Neural crest cell (in vitro differentiated cells): ENCODE measurements at regions not wholly inside any gene's neighbourhood (a gene's known extent, or its start where the extent isn't known, plus 50 kb on each side); places are given as distances from the start of the nearest gene placed in this dataset.

Experiments used
- DNase-seq: peaks from one replicate; pipeline ENCODE4 v3.0.0; 2021; ENCODE audit warnings: low read depth, mixed read lengths, low spot score
- H3K27ac Mint-ChIP-seq: one replicate; pipeline ENCODE4 v1.8.0; 2021; ENCODE audit warnings: mild to moderate bottlenecking, mixed read lengths; ENCODE audit not compliant: unreplicated experiment
- H3K27me3 Mint-ChIP-seq: 2 replicates; pipeline ENCODE4 v1.8.0; 2021; ENCODE audit warnings: low read depth, mild to moderate bottlenecking, mixed read lengths
- H3K36me3 Mint-ChIP-seq: 2 replicates; pipeline ENCODE4 v1.8.0; 2021; ENCODE audit warnings: low read depth, mild to moderate bottlenecking, mixed read lengths
- H3K4me1 Mint-ChIP-seq: 2 replicates; pipeline ENCODE4 v1.8.0; 2021; ENCODE audit warnings: mixed read lengths
- H3K4me3 Mint-ChIP-seq: one replicate; pipeline ENCODE4 v1.8.0; 2021; ENCODE audit warnings: mild to moderate bottlenecking, mixed read lengths
- H3K9me3 Mint-ChIP-seq: 2 replicates; pipeline ENCODE4 v1.8.0; 2021; ENCODE audit warnings: mixed read lengths
- TF ChIP-seq, protein P1 (sequence below): fragments of 200-600 bp; sonication (generic); conservative IDR thresholded peaks from 2 replicates; pipeline ENCODE4 v1.5.0; 2021; ENCODE audit warnings: antibody characterized with exemption, mild to moderate bottlenecking

DNA sequence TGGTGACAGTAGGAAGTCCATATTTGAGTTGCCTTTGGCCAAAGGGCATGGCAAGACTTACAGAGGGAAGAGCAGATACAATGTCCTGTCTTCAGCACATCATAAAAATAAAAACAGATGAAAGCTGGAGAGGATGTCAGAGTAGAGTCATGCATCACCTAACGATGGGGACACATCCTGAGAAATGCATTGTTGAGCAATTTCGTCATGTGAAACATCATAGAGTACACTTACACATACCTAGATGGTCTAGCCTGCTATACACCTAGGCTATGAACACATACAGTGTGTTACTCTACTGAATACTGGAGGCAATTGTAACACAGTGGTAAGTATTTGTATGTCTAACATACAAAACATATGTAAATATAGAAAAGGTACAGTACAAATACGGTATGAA is 75.6 kb downstream of the VEGFA start:
- DNase-seq: no peak
- H3K27me3 Mint-ChIP-seq: no peaks in the 10 kb centered on the region
- no peaks in the 10 kb centered on the region for H3K9me3 Mint-ChIP-seq
- H3K4me3 Mint-ChIP-seq: no peak overlapping the region
- H3K4me1 Mint-ChIP-seq: peaks cover 22% of the 10 kb centered on the region
- no peaks in the 10 kb centered on the region for H3K36me3 Mint-ChIP-seq
- TF ChIP-seq, protein P1, sequence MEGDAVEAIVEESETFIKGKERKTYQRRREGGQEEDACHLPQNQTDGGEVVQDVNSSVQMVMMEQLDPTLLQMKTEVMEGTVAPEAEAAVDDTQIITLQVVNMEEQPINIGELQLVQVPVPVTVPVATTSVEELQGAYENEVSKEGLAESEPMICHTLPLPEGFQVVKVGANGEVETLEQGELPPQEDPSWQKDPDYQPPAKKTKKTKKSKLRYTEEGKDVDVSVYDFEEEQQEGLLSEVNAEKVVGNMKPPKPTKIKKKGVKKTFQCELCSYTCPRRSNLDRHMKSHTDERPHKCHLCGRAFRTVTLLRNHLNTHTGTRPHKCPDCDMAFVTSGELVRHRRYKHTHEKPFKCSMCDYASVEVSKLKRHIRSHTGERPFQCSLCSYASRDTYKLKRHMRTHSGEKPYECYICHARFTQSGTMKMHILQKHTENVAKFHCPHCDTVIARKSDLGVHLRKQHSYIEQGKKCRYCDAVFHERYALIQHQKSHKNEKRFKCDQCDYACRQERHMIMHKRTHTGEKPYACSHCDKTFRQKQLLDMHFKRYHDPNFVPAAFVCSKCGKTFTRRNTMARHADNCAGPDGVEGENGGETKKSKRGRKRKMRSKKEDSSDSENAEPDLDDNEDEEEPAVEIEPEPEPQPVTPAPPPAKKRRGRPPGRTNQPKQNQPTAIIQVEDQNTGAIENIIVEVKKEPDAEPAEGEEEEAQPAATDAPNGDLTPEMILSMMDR: no peak
- H3K27ac Mint-ChIP-seq: no peak overlapping the region

DNA sequence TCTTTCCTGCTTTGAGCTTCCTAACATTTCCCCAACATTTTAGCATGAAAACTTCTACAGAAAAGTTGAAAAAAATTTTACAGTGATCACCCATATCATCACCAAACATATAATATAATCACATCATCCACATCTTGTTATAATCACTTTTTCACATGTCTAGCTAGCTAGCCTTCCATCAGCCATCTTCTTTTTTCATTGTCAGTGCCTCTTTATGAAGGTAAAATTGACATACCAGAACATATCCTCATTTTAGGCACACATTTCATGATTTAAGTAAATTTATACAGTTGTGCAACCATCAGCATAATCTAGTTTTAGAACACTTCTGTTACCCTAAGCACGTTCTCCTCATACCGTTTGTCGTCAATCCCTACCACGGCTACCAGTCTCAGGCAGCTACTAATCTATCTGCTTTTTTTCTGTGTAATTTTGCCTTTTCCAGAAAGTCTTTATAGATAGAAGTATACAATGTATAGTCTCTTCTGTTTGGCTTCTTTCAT is 73.7 kb downstream of the VEGFA start:
- Mint-ChIP-seq H3K4me1 (peaks cover 12% of the 10 kb centered on the region), H3K27me3 (no peaks in the 10 kb centered on the region), H3K36me3 (no peaks in the 10 kb centered on the region), H3K27ac (no peak overlapping the region), H3K4me3 (no peak overlapping the region), H3K9me3 (no peaks in the 10 kb centered on the region)
- DNase-seq: no peak
- TF ChIP-seq, protein P1: no peak

DNA sequence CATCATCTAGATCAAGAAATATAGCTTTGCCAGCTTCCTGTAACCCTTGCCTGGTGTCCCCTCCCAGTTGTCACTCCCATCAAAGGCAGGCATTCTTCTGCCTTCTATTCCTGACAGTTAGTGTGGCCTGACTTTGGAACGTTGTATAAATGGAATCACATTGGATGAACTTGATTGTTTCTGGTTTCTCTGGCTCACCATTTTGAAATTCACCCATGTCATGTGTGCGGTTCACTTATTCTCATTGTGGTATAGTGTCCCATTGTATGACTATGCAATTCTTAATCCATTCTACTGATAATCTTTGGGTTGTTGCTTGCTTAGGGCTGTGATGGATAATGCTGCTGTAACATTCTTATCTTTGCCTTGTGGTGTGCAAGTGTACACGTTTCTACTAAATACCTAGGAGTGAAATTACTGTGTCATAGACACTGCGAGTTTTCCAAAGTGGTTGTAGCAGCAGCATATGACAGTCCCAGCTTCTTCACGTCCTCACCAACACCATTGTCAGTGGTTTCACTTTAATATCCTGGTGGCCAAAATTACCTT is 73.2 kb downstream of the VEGFA start:
- peaks cover 15% of the 10 kb centered on the region for H3K4me1 Mint-ChIP-seq
- no peaks in the 10 kb centered on the region for H3K9me3 Mint-ChIP-seq
- TF ChIP-seq, protein P1: no peak
- H3K27me3 Mint-ChIP-seq: no peaks in the 10 kb centered on the region
- no peaks in the 10 kb centered on the region for H3K36me3 Mint-ChIP-seq
- no peak overlapping the region for H3K4me3 Mint-ChIP-seq
- H3K27ac Mint-ChIP-seq: no peak overlapping the region
- DNase-seq: no peak

DNA sequence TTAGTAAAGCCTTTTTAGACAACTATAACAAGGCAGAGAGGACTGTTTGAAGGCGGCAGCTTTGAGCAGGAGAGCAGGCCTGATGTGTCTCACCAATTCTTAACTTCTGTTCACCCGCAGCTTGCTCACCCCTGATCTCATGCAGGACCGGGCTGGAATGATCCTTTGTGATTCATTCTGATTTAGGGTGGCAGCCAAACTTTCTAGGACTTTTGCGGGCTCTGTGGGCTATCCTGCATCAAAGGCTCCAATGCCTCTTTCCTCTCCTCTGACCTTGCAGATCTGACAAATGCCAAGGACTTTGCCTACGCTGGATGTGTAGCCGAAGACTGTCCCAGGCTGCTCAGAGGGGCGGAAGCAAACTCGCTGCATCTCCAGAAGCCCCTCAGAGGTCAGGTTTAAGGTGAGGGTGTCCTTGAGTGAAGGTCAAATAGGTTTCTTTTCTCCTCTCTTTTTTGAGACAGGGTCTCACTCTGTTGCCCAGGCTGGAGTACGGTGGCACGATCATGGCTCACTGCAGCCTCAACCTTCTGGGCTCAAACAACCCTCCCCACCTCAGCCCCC is 72.3 kb downstream of the VEGFA start:
- Mint-ChIP-seq H3K36me3 (no peaks in the 10 kb centered on the region), H3K4me1 (peaks cover 18% of the 10 kb centered on the region)
- no peak for DNase-seq

DNA sequence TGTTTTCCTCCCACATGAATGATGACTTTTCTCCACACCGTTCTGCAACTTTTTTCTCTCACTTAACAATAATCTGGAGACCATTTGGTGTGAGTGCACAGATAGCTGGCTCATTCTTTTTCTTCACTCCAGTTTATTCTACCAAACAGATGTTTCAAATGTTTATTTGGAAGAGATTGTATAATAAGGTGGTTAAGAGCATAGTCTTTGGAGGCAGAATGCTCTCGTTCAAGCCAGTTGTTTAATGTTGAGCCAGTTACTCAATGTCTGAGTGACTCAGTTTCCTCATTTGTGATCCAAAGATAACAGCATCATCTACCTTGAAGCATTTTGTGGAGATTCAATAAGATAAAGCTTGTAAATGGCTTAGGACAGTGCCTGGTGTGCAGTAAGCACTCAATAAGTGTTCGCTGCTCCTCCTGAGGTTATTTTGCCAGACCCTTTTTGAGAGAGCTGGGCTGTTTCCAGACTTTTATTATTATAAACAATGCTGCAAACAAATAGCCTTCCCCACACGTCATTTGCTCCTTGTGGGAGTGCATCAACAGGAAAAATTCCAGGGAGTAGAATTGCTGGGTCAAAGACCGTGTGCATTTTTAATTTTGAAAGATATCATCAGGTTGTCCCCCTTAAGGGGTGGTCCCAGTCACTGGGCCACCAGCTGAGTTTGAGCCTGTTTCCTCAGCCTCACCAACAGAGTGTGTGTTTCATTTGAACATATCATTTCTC is 70.6 kb downstream of the VEGFA start:
- H3K27me3 Mint-ChIP-seq: no peaks in the 10 kb centered on the region
- no peaks in the 10 kb centered on the region for H3K36me3 Mint-ChIP-seq
- H3K4me1 Mint-ChIP-seq: peaks cover 28% of the 10 kb centered on the region
- no peak overlapping the region for H3K4me3 Mint-ChIP-seq
- H3K9me3 Mint-ChIP-seq: no peaks in the 10 kb centered on the region
- H3K27ac Mint-ChIP-seq: no peak overlapping the region
- DNase-seq: no peak
- TF ChIP-seq, protein P1: no peak

More for the DNA sequence above, 72.3 kb downstream of the VEGFA start:
- H3K27ac Mint-ChIP-seq: no peak overlapping the region
- TF ChIP-seq, protein P1: no peak
- no peak overlapping the region for H3K4me3 Mint-ChIP-seq
- H3K9me3 Mint-ChIP-seq: no peaks in the 10 kb centered on the region
- no peaks in the 10 kb centered on the region for H3K27me3 Mint-ChIP-seq
